HG03039 (cell line): ENCODE measurements at regions not wholly inside any gene's neighbourhood (a gene's known extent, or its start where the extent isn't known, plus 50 kb on each side); places are given as distances from the start of the nearest gene placed in this dataset.
A peak's percentile ranks its signal among the peaks of the same experiment; 100 is the strongest.

ENCODE experiments used
- ATAC-seq: cut with Tn5 transposase; IDR thresholded peaks from one replicate; pipeline ENCODE4 v1.9.1; 2021; ENCODE audit warnings: mild to moderate bottlenecking, moderate library complexity; ENCODE audit not compliant: unreplicated experiment

- ATAC-seq: no peak
These were observed 95.5 kb upstream of the PRLR start for GRCh38 chr5:35325836-35326235.

GRCh38 chr5:35324679-35325078, 94.4 kb upstream of the PRLR start:
- ATAC-seq: no peak

DNA sequence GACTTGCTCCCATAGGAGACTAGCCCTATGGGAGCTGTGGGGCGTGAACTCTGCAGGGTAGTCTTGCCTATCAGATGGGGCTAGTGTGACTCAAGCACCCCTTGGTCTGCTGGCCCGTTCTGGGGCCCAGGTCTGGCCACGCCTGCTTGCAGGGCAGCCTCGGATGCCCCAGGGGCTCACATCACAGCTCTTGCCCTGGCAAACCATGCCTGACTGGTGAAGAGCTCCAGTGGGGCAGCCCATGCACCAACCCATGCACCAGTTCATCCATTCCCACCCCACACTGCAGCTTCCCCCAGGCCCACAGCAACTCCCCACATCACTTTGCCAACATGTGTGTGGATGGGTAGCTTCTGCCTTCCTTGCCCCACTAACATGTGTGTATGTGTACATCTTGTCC, 93.9 kb upstream of the PRLR start:
- no peak for ATAC-seq

DNA sequence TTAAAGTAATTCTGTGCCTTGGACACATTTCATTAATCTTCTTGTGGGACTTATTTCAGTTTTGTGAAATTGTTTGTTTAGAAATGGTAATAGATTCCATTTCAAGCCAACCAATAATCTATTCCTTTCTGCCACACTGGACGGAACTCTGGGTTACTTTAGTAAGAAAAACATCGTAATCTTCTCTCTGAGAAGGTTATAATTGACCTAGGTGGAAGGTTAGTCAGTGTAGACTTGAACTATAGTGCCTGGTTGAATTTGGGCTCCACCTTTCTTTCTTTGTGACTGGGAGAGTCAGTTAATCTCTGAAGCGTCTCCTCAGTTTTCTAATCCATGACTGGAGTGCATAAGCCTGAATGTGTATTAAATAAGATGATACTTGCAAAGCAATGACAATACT, 89.7 kb upstream of the PRLR start:
- peak; percentile 0 for ATAC-seq

- peak; percentile 95 for ATAC-seq
These were observed 89.2 kb upstream of the PRLR start for GRCh38 chr5:35319333-35320002.

DNA sequence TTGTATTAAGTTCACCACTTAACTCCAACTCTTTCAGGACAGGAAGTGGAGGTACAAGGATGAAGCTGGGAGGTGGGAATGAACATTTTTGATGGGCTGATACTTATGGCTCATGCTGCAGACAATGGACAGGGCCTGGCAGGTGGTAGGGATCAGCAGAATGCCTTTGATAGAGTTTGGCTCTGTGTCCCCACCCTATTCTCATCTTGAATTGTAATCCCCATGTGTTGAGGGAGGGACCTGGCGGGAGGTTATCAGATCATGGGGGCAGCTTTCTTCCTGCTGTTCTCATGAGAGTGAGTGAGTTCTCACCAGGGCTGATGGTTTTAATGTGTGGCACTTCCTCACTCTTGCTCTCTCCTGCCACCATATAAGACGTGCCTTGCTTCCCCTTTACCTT, 87.3 kb upstream of the PRLR start:
- no peak for ATAC-seq

GRCh38 chr5:35316611-35317274, 86.5 kb upstream of the PRLR start:
- no peak for ATAC-seq

DNA sequence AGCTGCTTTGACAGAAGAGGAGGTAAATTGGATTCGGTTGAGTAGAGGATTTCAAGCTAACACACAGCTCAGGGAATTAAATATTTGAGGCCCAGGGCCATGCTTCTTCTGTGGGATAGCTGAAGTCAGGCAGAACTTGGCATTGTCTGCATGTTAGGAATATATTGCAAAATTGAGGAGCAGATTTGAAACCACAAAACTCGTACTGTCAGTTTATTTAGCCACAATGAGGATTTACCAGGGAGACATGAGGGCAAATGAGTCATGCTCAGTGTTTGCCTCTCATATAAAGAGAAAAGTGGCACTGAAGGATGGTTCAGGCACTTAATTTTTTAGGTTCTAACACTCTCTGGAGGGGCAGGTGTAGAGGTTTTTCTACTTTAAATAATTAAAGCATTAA, 83.0 kb upstream of the PRLR start:
- ATAC-seq: no peak

- no peak for ATAC-seq
These were observed 82.0 kb upstream of the PRLR start for GRCh38 chr5:35312267-35312666.

DNA sequence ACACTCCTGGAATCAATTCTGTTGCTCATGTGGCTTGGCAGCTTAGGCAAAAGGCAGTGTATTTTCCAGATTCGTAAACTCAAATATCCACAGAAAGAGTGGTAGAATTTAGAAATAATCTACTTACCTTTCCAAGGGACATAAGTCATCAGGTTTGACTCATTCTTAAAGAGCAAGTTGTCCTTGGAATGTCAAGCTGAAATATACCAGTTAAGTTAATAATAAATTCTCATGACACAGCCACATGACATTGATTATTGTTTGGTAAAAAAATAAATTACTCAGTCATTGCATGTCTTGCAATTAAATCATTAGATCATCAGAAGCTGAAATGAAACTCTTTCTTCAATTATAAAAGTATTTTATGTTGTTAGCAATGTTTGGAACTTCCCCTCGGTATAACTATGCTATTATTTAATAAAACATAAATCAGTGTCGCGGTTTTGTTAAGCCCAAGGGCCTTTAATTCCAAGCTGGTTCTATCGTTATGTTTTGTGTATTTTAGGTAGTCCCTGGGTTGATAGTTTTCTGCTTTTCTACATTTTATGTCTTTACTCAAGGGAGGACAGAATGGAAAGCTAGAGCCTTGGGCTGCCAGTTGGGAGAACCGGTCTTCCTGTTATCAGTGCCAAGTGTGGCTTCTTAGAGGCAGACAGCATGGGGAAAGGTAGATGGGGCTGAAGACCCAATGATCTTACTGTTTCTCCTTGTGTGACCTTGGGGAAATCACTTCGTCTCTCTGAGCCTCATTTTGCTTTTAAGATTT, 79.3 kb upstream of the PRLR start:
- no peak for ATAC-seq

DNA sequence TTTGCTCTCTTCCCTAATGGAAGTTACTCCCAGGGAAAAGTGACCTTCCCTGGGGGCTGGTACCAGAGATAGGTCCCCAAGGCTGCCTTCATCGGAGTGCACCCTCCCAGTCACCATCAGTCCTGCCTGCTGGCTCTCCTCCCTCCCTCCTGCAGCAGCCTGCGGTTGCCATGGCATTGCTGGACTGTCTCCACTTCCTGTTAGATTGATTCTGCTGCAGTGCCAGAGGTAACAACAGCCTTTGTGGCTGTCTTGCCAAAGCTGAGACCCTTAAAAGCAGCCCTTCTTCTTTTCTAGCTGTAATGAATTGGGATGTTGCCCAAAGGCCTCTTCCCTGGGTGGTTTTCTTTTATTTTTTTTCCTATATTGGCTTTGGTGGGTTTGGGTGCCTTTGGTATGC, 78.1 kb upstream of the PRLR start:
- ATAC-seq: no peak

DNA sequence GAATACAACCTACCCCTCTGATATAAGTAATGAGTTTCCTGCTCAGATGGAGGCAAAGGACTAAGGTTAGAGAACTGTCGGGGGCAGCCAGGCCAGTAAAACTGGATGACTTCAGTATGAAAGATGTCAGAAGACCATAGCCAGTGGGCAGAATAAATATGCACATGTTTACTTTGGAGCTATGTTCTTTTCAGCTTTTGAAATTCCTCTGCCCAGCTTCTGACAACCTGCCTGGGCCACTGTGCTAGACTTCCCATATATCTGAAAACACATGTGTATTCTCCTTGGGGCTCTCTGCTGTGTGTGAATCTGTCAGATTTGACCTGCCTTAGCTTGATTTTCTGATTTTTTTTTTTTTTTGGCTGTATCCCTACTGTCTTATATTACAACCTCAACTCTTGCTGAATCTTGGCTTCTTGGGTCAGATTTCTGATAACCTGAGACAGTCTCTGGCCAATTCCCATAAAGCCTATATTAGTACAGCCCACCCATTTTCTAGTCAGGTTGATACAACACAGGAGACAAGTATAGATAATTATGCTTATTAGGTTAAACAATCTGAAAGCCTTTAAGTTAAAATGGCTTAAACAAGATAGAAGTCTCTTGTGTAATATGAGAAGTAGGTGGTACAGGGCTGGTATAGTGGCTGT, 76.6 kb upstream of the PRLR start:
- no peak for ATAC-seq

GRCh38 chr5:35305336-35306020, 75.2 kb upstream of the PRLR start:
- ATAC-seq: no peak

GRCh38 chr5:35304291-35304690, 74.0 kb upstream of the PRLR start:
- ATAC-seq: no peak

- ATAC-seq: peak; percentile 36
These were observed 72.9 kb upstream of the PRLR start for GRCh38 chr5:35303152-35303551.

DNA sequence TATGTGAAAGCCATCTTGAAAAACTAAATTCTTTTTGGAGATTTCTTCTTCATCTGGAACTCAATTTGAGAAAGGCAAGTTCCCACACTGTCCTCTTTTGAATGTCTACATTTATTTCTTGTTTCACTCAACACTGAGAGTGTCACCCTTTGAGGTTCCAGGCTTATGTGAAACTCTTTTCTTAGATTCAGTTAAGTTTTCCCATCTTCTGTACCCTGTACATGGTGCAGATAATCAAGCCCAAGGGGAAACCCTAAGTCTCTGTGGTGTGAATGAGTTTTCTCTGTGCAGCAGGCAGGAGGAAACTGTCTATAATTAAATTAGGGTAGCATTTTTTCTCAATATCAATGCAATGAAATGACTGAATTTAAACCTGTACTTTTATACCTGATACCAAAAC, 72.3 kb upstream of the PRLR start:
- peak; percentile 89 for ATAC-seq

GRCh38 chr5:35297755-35298154, 67.5 kb upstream of the PRLR start:
- ATAC-seq: no peak

DNA sequence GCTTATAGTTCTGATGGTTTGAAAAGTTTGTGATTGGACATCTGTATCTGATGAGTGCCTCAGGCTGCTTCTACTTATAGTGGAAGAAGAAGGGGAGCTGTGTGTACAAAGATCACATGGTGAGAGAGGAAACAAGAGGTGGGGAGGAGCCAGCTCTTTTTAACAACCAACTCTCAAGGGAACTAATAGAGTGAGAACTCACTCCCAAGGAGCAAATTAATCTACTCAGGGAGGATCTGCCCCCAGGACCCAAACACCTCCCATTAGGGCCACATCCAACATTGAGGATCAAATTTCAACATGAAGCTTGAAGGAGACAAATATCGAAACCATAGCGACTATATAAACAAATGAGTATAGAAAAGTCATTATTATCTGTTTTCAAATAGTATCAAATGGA, 64.7 kb upstream of the PRLR start:
- no peak for ATAC-seq

DNA sequence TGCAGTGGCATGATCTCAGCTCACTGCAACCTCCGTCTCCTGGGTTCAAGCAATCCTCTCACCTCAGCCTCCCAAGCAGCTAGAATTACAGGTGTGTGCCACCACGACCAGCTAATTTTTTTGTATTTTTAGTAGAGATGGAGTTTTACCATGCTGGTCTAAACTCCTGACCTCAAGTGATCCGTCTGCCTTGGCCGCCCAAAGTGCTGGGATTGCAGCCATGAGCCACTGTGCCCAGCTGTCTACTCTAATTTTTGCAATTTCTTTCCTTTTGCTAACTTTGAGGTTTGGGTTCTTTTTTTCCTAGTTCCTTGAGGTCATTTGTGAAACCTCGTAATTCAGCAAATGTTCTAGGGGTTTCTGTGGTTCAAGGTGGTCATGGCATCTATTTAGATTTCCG, 63.7 kb upstream of the PRLR start:
- ATAC-seq: no peak

DNA sequence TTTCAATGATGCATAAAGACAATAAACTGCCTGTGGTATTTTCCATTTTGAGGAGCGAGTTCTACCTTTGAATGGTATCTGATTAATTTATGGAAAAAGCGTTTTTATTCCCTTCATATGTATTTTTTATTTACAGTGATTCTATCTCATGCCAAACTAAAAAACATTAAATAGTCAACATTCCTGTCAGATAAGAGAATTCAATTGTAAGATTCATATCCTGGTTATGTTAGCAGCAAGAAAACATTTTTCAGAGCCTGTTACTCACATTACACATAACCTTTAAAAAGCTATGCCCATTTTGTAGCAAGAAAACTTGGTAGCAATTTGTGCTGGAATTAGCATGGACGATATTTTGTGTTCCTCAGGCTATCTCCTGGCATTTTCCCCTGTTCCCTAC, 55.1 kb upstream of the PRLR start:
- ATAC-seq: no peak

- ATAC-seq: no peak
These were observed 54.7 kb upstream of the PRLR start for GRCh38 chr5:35285011-35285410.
